NCI-H774 (cell line): ENCODE measurements at regions not wholly inside any gene's neighbourhood (a gene's known extent, or its start where the extent isn't known, plus 50 kb on each side); places are given as distances from the start of the nearest gene placed in this dataset.
"Not testable (repeated sequence)": the region's sequence is repeated elsewhere in the genome, so short reads cannot be mapped to it uniquely, and the experiment has no call there.

ENCODE experiments used
- DNase-seq: peaks from one replicate; lab custom pipeline; 2025; lab: John Stamatoyannopoulos, UW

DNA sequence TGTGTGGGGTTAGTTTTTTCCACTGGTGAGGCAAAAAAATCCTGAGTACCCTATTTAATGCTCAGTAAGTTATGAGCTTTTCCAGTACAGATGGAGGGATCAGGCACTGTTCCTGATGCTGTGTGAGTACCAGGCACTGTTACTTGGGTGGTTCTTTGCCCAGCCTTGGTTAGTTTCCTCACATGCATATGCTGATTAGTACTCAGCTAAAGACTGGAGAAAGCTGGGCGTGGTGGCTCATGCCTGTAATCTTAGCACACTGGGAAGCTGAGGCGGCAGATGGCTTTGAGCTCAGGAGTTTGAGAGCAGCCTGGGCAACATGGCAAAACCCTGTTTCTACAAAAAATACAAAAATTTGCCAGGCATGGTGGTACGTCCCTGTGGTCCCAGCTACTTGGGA, 210.3 kb upstream of the SGO1 start:
- no peak for DNase-seq

DNA sequence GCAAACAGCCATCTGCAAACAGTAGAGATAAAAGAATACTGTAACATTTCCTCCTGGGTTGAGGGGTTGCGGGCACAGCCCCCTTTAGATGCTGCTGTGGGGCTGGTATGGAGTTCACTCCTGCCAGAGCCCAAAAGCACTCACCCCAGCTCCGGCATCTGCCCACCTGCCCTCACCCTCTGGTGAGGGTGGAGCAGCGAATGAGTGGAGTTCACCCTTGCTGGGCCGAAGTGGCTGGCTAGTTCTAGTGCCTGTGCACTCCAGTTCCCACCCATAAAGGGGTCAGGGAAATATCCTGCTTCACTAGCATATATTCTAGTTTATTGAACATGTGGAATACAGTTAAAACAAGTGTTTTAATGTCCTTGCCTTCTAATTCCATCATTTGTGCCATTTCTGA, 209.7 kb upstream of the SGO1 start:
- DNase-seq, result no peak

DNA sequence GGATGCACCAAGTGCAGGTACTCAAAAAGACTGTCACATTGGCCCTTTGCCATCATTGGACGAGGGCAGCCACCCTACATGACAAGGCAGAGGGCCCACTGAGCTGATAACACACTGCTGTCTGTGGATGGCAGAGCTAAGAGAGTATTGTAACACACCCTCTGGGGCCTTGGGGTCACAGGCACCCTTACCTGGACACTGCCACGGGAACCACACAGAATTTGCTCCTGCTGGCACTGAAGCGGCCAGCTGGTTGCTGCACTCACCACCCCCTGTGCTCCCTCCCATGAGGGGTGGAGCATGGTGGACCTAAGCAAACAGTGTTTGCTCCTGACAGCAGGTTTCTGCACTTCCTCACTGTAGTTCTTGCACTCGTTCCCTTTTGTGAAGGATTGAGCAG, 208.2 kb upstream of the SGO1 start:
- DNase-seq, result no peak

DNA sequence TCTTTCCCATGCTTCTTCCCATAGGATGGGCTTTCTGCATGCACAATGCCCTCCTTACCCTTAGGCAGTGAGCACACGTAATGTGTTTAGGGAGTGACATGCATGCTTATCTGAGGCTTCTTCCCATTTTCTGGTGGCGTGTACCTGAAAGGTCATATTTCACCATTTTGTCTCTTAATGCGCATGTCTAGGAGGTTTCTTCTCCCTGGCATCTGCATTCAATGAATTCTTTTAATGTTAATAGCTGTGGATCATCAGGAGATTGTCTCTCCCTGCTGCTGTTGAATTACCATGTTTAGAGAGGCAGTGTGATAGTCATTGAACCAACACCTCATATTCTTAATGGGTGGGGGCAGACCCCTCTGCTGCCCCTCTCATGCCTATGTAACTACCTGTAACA, 205.6 kb upstream of the SGO1 start:
- no peak for DNase-seq

DNA sequence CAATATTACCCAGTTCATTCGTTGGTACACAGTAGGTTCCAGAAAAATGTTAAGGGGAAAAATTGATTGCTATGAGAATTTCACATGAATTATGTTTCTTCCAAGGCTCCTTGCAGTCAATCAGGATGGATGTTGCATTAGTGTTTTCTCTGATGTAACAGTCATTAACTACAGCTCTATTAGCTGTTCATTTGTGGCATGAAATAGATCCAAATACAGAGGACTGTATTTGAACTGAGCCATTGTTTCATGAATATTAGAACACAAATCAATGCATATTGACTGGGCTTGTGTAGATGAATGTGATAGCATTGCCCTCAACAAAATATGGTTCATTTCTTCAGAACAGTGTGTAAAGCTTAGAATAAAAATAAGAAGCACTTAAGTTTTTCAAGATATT, 203.0 kb upstream of the SGO1 start:
- DNase-seq, result no peak

DNA sequence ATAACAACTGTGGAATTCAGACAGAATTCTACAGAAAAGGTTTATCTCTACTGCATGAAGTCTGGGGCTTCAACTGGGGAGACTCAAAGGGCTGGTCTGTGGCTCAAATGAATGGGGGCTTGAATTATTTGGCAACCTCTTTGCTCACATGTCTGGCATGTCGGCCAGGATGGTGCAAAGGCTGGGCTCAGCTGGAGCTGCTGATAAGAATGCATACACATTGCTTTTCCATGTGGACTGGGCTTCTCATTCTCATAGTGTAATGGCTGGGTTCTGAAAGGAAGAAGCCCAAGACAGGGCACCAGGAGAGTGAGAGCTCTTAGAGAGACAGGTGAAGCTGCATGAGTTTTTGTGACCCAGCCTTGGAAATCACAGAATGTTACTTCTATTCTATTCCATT, 194.3 kb upstream of the SGO1 start:
- no peak for DNase-seq

DNA sequence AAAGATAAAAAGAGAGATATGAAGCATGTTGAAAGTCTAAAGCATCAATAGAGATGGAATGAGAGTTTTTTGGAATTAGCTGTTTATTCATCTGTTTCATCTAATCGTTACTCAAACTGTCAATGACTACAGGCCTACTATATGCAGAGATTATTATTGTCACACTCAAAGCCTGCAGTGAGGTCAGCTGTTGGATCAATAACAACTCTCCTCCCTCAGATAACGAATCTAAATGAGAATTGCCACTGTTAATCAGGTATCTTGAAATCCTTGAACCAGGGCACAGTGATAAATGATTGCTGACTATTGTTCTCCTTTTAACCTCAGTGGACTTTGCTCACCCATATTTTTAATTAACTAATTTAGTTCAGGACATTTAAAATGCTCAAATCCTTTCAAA, 192.3 kb upstream of the SGO1 start:
- DNase-seq, result no peak

DNA sequence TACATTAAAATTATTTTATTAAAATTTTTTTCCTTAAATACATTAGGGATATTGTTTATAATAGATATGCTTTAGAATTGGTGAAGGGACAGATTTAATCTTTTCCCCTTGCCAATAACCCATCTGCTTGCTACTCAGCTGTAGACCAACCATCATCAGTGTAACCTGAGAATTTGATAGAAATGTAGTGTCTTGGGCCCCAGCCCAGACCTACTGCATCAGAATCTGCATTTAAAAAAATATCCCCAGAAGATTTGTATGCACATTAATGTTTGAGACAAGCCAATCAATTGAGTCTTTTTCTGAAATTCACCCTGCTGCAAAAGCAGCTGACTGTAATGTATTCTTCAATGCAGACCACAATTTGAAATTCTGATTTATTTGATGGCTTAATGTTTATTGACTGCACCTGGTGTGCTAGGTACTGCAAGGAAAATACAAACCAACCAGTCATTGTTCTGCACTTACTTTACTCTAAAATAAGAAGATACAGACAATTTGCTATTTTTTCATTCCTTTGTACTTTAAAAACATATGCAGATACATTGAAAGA, 190.7 kb upstream of the SGO1 start:
- DNase-seq, result no peak

DNA sequence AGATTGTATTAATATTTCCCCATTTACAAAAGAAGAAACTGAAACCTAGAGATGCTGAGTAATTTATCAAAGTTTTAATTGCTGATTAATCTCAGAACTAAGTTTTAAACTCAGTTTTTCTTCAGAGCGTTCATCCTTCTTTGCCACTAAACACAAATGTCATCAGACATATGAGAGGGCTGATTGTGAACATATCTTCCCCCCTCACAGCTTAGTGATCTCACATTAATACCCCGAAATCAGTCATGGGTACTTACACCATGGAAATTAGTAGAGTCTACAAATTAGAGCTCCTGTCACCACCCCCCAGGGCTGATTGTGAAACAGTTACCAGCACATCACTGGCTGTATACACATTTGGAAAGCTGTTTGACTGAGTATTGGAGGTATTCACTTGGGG, 189.3 kb upstream of the SGO1 start:
- DNase-seq, result no peak

DNA sequence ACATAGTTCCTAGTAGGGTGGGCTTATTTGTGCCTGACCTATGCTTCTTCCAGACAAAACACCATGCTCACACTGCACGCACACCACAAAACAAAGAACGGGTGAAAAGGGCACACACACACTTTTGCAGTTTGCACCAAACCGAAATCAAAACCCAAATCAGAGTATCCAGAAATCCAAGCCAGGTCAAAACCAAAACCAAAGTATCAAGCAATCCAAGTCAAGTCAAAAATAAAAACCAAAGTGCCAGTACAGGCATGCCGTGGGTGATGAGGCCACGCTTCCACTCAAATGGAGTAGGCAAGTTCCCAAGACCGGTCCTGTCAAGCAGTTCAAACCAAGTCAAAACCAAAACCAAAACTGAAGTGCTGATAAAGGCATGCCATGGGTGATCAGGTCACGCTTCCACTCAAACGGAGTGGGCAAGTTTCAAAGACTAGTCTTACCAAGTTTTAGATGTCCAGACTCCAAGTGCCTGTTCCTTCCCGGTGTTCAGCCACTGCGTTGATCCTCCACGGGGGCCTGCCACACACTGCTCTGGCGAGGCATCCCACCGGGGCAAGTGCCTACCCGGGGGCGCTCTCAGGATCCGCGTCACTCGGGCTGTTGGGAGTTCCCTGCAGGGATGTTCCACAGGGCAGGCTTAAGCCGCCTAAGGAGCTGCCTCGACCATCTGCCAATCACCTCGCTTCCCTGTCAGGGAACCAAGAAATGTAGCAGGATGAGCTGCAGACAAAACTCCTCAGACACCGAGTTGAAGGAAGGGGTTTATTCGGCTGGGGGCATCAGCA, 184.5 kb upstream of the SGO1 start:
- DNase-seq, result not testable (repeated sequence)

DNA sequence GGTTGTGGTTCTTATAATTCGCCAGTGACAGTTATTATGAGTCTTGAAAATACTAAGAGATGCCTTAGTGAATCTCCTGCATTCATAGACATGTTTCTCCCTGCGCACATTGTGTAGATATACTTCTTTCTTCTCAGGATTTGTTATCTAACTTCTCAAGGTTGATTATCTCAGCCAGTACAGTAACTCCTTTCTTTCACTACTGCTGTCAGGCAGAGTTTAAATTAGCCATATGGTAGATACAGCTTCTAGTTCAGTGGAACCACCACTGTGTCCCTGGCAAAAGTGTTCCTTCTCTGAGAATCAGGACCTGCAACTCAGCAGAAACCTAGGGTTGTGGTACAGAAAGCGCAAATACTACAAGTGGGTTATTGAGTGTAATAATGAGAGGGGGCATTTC, 175.0 kb upstream of the SGO1 start:
- no peak for DNase-seq

DNA sequence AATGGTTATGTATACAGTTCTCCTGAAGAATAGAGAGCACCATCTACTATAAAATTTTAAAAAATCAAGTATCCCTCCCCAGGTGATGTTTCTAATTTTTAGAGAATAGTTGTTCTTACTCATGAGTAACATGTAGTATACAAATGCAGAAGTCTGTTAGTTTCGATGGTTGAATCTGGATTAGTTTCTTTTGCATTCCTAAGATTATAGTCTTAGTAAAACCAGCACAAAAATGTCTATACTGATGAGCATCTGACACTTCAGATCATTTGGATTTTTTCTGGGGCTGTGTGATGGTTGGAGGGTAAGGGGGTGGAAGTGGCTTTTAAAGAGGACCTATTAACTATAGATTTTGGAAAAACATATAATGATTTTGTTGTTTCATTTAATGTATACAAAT, 167.3 kb upstream of the SGO1 start:
- DNase-seq, result no peak

DNA sequence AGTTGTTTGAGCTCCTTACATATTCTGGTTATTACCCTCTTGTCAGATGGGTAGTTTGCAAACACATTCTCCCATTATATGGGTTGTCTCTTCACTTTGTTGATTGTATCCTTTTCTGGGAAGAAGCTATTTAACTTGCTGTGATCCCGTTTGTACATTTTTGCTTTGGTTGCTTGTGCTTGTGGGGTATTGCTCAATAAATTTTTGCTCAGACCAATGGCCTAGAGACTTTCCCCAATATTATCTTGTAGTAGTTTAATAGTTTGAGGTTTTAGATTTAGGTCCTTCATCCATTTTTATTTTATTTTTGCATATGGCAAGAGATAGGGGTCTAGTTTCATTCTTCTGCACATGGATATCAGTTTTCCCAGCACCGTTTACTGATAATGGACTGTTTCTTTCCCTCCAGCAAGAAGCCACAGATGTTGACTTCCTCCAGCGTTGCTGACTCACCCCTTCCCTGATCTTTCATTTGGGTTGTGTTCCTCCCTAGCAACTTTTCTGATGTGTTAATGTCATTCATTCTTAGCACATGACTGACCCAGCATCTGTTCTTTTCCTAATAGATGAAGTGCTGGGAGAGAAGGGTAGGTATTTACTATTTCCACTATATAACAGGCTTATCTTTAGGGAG, 166.7 kb upstream of the SGO1 start:
- no peak for DNase-seq

DNA sequence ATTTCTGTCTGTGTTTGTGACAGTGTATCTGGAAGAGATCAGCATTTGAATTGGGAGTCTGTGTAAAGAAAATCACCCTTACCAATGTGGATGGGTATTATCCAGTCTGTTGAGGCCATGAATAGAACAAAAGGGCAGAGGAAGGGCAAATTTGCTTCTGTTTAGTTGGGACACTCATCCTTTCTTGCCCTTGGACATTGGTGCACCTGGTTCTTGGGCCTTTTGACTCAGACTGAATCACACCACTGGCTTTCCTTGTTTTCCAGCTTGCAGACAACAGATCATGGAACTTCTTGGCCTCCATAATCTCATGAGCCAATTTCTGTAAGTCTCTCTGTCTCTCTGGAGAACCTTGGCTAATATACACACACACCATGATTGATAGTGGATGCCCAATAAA, 164.4 kb upstream of the SGO1 start:
- no peak for DNase-seq

DNA sequence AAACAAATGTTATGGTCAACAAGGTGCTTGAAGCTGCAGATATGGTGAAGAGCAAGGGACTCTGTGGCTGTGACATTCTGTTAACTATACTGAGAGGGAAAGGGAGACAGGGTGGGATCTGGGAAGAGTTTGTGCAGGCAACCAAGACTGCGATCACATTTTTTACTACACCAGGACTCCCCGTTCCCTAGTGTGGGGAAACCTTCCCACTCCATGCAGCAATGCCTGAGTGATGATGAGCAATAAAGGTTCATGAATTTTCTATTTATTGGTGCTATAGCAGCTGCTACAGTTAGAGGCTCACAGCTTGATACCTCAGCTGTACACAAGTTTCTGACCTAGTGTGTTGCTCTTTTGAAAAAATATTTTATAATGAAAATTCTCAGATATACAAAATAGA, 160.9 kb upstream of the SGO1 start:
- DNase-seq, result no peak

DNA sequence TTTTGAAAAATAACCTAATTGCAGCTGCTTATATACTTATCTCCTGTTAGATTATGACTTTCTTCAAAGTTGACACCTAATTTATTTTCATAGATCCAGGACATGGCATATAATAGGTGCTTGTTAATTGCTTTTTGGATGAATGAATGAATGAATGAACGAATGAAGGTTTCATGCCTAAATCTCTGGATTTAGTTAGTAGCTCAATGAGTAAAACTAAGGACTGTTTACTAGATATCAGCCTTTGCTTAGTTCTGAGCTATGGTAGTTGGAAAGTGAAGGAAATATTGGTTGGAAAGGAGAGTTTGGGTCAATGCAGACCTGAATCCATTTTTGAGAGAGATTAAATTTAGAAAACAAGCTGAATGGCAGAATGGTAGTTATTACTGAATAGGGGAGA, 160.4 kb upstream of the SGO1 start:
- no peak for DNase-seq

DNA sequence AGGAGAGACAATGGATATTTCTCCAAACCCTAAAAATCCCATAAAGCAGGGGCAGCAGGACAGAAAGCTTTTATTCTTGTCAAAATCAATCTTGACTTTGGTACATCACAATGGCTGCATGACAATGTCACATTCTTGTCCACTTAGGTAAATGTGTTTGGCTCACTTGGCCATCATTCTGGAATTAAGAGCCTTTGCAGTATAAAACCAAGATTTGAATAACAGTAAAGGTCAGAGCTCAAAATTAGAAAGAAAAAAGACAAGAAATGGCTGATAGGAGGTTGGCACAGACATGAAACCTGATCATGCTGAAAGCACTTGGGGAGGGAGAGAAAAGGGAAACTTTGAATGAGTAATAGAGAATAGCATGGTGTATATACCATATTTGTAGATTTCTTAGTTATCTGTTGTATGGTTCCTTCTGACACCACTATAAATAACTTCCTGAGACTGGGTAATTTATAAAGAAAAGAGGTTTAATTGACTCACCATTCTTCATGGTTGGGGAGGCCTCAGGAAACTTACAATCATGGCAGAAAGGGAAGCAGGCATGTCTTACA, 158.5 kb upstream of the SGO1 start:
- DNase-seq, result no peak

DNA sequence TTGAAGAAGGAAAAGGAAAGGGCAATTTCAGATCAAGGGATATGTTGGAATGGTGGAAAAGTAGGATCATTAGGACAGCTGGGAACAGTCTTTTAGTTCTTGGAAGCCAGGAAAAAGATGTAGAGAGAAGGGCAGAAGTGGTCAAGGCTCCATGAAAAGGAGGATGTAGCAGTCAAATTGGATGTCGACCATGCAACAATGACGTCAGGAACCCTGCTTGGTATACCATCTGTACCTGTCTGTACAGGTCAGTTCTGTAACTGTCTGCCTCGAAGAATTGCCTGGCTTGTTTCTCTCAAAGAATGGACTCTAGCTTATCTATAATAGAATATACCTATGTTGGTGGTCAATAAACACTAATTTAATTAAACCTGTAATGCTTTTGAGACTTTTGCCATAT, 157.8 kb upstream of the SGO1 start:
- no peak for DNase-seq

DNA sequence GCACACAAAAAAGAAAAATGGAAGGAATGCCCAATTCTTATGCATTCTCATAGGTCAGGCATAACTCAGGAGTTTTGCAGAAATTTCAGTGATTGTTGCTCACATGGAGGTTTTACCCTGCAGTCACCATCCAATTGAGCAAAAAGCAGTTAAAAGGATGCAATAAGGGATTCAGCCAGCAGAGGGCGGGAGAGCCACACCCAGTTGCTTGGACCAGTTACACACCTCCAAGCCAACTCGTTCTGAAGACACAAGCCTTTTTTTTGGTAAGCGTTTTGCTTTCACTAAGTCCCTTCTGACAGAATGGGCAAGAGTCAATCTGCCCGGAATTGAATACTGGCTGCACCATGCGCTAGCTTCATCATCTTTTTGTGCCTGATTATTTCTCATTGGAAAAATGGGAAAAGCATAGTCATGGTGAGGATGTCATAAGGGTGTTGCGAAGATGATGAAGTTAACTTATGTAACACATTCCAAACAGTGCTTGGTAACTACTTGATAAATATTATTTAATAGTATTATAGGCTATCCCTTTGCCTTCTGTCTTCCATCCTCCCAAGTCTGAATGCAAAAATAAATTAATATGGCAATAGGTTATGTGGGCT, 154.4 kb upstream of the SGO1 start:
- peak; percentile 42 for DNase-seq

DNA sequence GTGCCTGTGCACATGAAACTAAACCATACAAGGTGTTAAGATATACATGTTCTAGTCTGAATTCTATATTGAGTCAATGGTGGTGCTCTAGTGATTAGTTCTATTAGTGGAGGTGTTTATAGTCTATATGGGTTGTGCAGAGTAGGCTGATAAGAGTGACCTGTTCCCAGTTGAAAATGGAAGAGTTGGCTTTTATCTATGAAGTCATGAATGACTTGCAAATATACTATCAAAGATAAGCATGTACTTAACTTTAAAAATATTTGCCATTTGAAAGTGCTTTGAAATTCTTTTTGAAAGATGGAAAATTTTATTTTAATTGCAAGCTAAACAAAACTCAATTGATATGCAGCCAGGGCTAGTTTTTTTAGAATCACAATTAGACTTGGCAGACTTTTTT, 150.6 kb upstream of the SGO1 start:
- DNase-seq, result no peak

DNA sequence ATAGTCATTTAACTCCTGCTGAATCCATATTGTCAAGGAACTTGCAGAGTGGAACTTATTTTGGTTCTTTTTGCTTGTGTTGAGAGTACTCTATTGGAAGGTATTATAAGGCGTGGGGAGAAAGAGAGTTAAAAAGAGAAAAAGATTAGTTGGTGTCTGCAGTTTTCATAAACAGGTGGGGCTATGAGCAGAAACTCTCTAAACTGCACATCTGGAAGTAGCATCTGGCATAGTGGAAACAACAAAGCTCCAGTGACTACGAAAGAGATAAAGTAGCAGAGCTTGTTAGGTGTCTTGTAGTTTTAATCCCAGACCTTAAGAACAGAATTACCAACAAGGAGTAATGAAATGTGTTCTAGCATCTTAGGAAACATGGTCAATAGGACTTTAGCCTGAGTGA, 148.8 kb upstream of the SGO1 start:
- no peak for DNase-seq

DNA sequence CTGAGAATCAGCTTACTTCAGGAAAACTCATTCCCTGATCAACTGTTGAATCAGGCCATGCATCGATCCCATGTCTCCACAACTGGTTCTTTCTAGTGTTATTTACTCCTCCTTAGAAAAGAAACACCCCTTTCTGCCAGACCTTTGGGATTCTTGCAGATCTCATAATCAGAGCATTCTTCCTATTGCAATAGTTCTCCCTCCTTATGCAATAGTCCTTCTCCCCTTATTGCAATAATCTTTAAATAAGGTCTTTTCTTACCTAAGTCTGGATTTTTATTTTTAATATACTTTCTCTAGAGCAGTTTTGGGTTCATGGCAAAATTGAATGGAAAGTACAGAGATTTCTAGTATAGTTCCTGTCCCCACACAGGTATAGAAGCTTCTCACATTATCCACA, 141.9 kb upstream of the SGO1 start:
- DNase-seq, result no peak

DNA sequence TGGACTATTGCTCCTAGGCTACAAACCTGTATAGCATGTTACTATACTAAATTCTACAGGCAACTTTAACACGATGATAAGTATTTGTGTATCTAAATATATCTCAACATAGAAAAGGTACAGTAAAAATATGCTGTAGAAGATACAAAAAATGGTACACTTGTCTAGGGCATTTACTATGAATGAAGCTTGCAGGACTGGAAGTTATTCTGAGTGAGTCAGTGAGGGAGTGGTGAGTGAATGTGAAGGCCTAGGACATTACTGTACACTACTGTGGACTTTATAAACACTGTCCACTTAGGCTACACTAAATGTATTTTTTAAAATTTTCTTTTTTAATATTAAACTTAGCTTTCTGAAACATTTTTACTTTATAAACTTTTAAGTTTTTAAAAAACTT, 140.5 kb upstream of the SGO1 start:
- no peak for DNase-seq
